Stimulated activated naive CD8-positive, alpha-beta T cell treated with anti-CD3 and anti-CD28 coated beads, Interleukin-15, amount 100 ng/mL, for 72 hours (primary cell): ENCODE measurements at regions not wholly inside any gene's neighbourhood (a gene's known extent, or its start where the extent isn't known, plus 50 kb on each side); places are given as distances from the start of the nearest gene placed in this dataset.
"Not testable (repeated sequence)": the region's sequence is repeated elsewhere in the genome, so short reads cannot be mapped to it uniquely, and the experiment has no call there.

Experiments used
- ATAC-seq: fragments of 150-1000 bp; cut with Tn5 transposase; 2 replicates; pipeline ENCODE4 v1.10.0; 2021; ENCODE audit warnings: mild to moderate bottlenecking, moderate library complexity
- DNase-seq, 2 donors: peaks; one replicate each; pipeline ENCODE4 v3.0.0; 2021 to 2022
- H3K27ac Mint-ChIP-seq, 2 donors: one replicate each; pipeline ENCODE4 v1.8.0; 2022; ENCODE audit warnings: mild to moderate bottlenecking in 2 of 2, mixed read lengths in 2 of 2, moderate library complexity in 2 of 2
- H3K27me3 Mint-ChIP-seq: one replicate; pipeline ENCODE4 v1.8.0; 2022; ENCODE audit warnings: mixed read lengths
- H3K4me1 Mint-ChIP-seq: one replicate; pipeline ENCODE4 v1.8.0; 2022; ENCODE audit warnings: mild to moderate bottlenecking, mixed read lengths
- H3K4me3 Mint-ChIP-seq, 2 donors: one replicate each; pipeline ENCODE4 v1.8.0; 2022; ENCODE audit warnings: mild to moderate bottlenecking in 2 of 2, mixed read lengths in 2 of 2, moderate library complexity in 1 of 2
- H3K9me3 Mint-ChIP-seq, 2 donors: one replicate each; pipeline ENCODE4 v1.8.0; 2022; ENCODE audit warnings: mixed read lengths in 2 of 2

GRCh38 chr7:131808156-131808555 lies 251.7 kb upstream of the PODXL start:
- not testable (repeated sequence) for H3K27ac Mint-ChIP-seq, H3K9me3 Mint-ChIP-seq, DNase-seq, H3K4me1 Mint-ChIP-seq, ATAC-seq, H3K4me3 Mint-ChIP-seq
- peaks cover 23% of the 10 kb centered on the region for H3K27me3 Mint-ChIP-seq

- ATAC-seq, result no peak
- Mint-ChIP-seq H3K9me3 (no peaks in the 10 kb centered on the region), H3K27me3 (peaks cover 18% of the 10 kb centered on the region), H3K4me3 (no peak overlapping the region), H3K4me1 (no peaks in the 10 kb centered on the region), H3K27ac (no peak overlapping the region)
- no peak for DNase-seq
Observed at GRCh38 chr7:131803816-131804215, 247.4 kb upstream of the PODXL start.

GRCh38 chr7:131802195-131802864 lies 245.9 kb upstream of the PODXL start:
- H3K27ac Mint-ChIP-seq, result no peak overlapping the region
- DNase-seq (no peak), ATAC-seq (no peak)
- H3K4me1 Mint-ChIP-seq, result no peaks in the 10 kb centered on the region
- H3K4me3 Mint-ChIP-seq, result no peak overlapping the region
- H3K9me3 Mint-ChIP-seq, result no peaks in the 10 kb centered on the region
- peaks cover 30% of the 10 kb centered on the region for H3K27me3 Mint-ChIP-seq

GRCh38 chr7:131800531-131800930 lies 244.1 kb upstream of the PODXL start:
- Mint-ChIP-seq H3K9me3 (no peaks in the 10 kb centered on the region), H3K27ac (peak overlapping the region in 1 of 2 donors; percentile 71)
- ATAC-seq, result no peak

GRCh38 chr7:131800008-131800407 lies 243.6 kb upstream of the PODXL start:
- Mint-ChIP-seq H3K4me1 (no peaks in the 10 kb centered on the region), H3K27ac (no peak overlapping the region), H3K27me3 (peaks cover 21% of the 10 kb centered on the region), H3K9me3 (no peaks in the 10 kb centered on the region), H3K4me3 (no peak overlapping the region)
- no peak for DNase-seq
- no peak for ATAC-seq

More at GRCh38 chr7:131800531-131800930, 244.1 kb upstream of the PODXL start:
- no peaks in the 10 kb centered on the region for H3K4me1 Mint-ChIP-seq
- no peak for DNase-seq
- peaks cover 22% of the 10 kb centered on the region for H3K27me3 Mint-ChIP-seq
- no peak overlapping the region for H3K4me3 Mint-ChIP-seq

- no peaks in the 10 kb centered on the region for H3K4me1 Mint-ChIP-seq
Observed at GRCh38 chr7:131797841-131798240, 241.4 kb upstream of the PODXL start.

GRCh38 chr7:131795400-131795799 lies 239.0 kb upstream of the PODXL start:
- no peak for DNase-seq
- Mint-ChIP-seq H3K27ac (no peak overlapping the region), H3K4me1 (no peaks in the 10 kb centered on the region), H3K27me3 (peaks cover 41% of the 10 kb centered on the region), H3K4me3 (no peak overlapping the region), H3K9me3 (no peaks in the 10 kb centered on the region)
- ATAC-seq, result no peak

More at GRCh38 chr7:131797841-131798240, 241.4 kb upstream of the PODXL start:
- H3K27ac Mint-ChIP-seq, result peak overlapping the region in 1 of 2 donors; percentile 51
- DNase-seq (no peak), ATAC-seq (no peak)
- no peak overlapping the region for H3K4me3 Mint-ChIP-seq
- H3K27me3 Mint-ChIP-seq, result peaks cover 35% of the 10 kb centered on the region
- H3K9me3 Mint-ChIP-seq, result no peaks in the 10 kb centered on the region

GRCh38 chr7:131792311-131792710 lies 235.9 kb upstream of the PODXL start:
- H3K4me1 Mint-ChIP-seq, result no peaks in the 10 kb centered on the region
- ATAC-seq (no peak), DNase-seq (no peak)
- H3K27ac Mint-ChIP-seq, result no peak overlapping the region
- H3K4me3 Mint-ChIP-seq, result no peak overlapping the region
- H3K27me3 Mint-ChIP-seq, result peaks cover 37% of the 10 kb centered on the region
- H3K9me3 Mint-ChIP-seq, result no peaks in the 10 kb centered on the region

- ATAC-seq, result no peak
- H3K4me3 Mint-ChIP-seq, result no peak overlapping the region
- H3K27me3 Mint-ChIP-seq, result peaks cover 36% of the 10 kb centered on the region
- no peak for DNase-seq
- H3K4me1 Mint-ChIP-seq, result no peaks in the 10 kb centered on the region
- no peak overlapping the region for H3K27ac Mint-ChIP-seq
- H3K9me3 Mint-ChIP-seq, result peaks cover 0 to 5% of the 10 kb centered on the region in 2 donors
Observed at GRCh38 chr7:131787101-131787500, 230.7 kb upstream of the PODXL start.

- H3K4me3 Mint-ChIP-seq, result no peak overlapping the region
- peaks cover 41% of the 10 kb centered on the region for H3K27me3 Mint-ChIP-seq
- H3K9me3 Mint-ChIP-seq, result peaks cover 0 to 5% of the 10 kb centered on the region in 2 donors
- ATAC-seq, result no peak
- H3K27ac Mint-ChIP-seq, result no peak overlapping the region
- no peak for DNase-seq
- H3K4me1 Mint-ChIP-seq, result no peaks in the 10 kb centered on the region
Observed at GRCh38 chr7:131786204-131786603, 229.8 kb upstream of the PODXL start.

- ATAC-seq (no peak), DNase-seq (no peak)
- peaks cover 27% of the 10 kb centered on the region for H3K27me3 Mint-ChIP-seq
- H3K4me1 Mint-ChIP-seq, result no peaks in the 10 kb centered on the region
- H3K27ac Mint-ChIP-seq, result no peak overlapping the region
- H3K9me3 Mint-ChIP-seq, result peaks cover 0 to 5% of the 10 kb centered on the region in 2 donors
- no peak overlapping the region for H3K4me3 Mint-ChIP-seq
Observed at GRCh38 chr7:131778601-131779000, 222.2 kb upstream of the PODXL start.

GRCh38 chr7:131774419-131775220 lies 218.2 kb upstream of the PODXL start:
- Mint-ChIP-seq H3K4me3 (no peak overlapping the region), H3K27me3 (peaks cover 17% of the 10 kb centered on the region), H3K4me1 (no peaks in the 10 kb centered on the region), H3K9me3 (no peaks in the 10 kb centered on the region), H3K27ac (peak overlapping the region in 1 of 2 donors; percentile 55)
- ATAC-seq, result no peak
- no peak for DNase-seq

GRCh38 chr7:131773413-131773812 lies 217.0 kb upstream of the PODXL start:
- DNase-seq (no peak), ATAC-seq (no peak)
- Mint-ChIP-seq H3K27ac (no peak overlapping the region), H3K9me3 (no peaks in the 10 kb centered on the region), H3K4me3 (no peak overlapping the region), H3K4me1 (no peaks in the 10 kb centered on the region), H3K27me3 (peaks cover 17% of the 10 kb centered on the region)

GRCh38 chr7:131769241-131769640 lies 212.8 kb upstream of the PODXL start:
- Mint-ChIP-seq H3K4me1 (no peaks in the 10 kb centered on the region), H3K27me3 (peaks cover 19% of the 10 kb centered on the region), H3K27ac (no peak overlapping the region), H3K9me3 (no peaks in the 10 kb centered on the region), H3K4me3 (no peak overlapping the region)
- DNase-seq, result no peak
- no peak for ATAC-seq

- H3K4me1 Mint-ChIP-seq, result no peaks in the 10 kb centered on the region
- H3K4me3 Mint-ChIP-seq, result no peak overlapping the region
- DNase-seq, result no peak
- H3K27me3 Mint-ChIP-seq, result peaks cover 23% of the 10 kb centered on the region
- no peaks in the 10 kb centered on the region for H3K9me3 Mint-ChIP-seq
- no peak overlapping the region for H3K27ac Mint-ChIP-seq
- no peak for ATAC-seq
Observed at GRCh38 chr7:131767591-131767990, 211.2 kb upstream of the PODXL start.

GRCh38 chr7:131765575-131765974 lies 209.1 kb upstream of the PODXL start:
- H3K4me1 Mint-ChIP-seq, result no peaks in the 10 kb centered on the region
- H3K27me3 Mint-ChIP-seq, result peaks cover 39% of the 10 kb centered on the region
- DNase-seq (no peak), ATAC-seq (no peak)
- H3K4me3 Mint-ChIP-seq, result no peak overlapping the region
- H3K27ac Mint-ChIP-seq, result no peak overlapping the region
- H3K9me3 Mint-ChIP-seq, result no peaks in the 10 kb centered on the region
